ENCODE measurements at regions not wholly inside any gene's neighbourhood (a gene's known extent, or its start where the extent isn't known, plus 50 kb on each side); places are given as distances from the start of the nearest gene placed in this dataset.
"Not testable (repeated sequence)": the region's sequence is repeated elsewhere in the genome, so short reads cannot be mapped to it uniquely, and the experiment has no call there.

- DNase-seq, result no peak
Measured at GRCh38 chr4:66095065-66095464, 424.8 kb upstream of the EPHA5 start.

DNA sequence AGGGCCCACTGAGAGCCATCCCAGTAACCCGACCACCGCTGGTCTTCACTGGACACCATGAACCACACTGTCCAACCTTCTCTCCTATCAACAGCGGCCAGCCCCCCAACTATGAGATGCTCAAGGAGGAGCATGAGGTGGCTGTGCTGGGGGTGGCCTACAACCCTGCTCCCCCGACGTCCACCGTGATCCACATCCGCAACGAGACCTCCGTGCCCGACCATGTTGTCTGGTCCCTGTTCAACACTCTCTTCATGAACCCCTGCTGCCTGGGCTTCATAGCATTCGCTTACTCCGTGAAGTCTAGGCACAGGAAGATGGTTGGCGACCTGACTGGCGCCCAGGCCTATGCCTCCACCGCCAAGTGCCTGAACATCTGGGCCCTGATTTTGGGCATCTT, 423.8 kb upstream of the EPHA5 start:
- no peak for DNase-seq

GRCh38 chr4:66091786-66092185, 421.5 kb upstream of the EPHA5 start:
- no peak for DNase-seq

DNA sequence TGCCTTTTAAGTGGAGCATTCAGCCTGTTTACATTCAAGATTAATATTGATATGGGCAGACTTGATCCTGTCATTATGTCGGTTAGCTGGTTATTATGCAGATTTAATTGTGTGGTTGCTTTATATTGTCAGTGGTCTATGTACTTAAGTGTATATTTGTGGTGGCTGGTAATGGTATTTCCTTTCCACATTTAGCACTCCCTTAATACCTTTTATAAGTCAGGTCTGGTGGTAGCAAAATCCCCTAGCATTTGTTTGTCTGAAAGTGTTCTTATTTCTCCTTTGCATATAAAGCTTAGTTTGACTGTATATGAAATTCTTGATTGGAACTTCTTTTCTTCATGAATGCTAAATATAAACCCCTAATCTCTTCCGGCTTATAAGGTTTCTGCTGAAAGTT, 403.7 kb upstream of the EPHA5 start:
- DNase-seq, result no peak

GRCh38 chr4:66071911-66072310, 401.6 kb upstream of the EPHA5 start:
- no peak for DNase-seq

GRCh38 chr4:66062921-66063320, 392.6 kb upstream of the EPHA5 start:
- DNase-seq, result no peak

GRCh38 chr4:66062044-66062443, 391.8 kb upstream of the EPHA5 start:
- DNase-seq, result no peak

DNA sequence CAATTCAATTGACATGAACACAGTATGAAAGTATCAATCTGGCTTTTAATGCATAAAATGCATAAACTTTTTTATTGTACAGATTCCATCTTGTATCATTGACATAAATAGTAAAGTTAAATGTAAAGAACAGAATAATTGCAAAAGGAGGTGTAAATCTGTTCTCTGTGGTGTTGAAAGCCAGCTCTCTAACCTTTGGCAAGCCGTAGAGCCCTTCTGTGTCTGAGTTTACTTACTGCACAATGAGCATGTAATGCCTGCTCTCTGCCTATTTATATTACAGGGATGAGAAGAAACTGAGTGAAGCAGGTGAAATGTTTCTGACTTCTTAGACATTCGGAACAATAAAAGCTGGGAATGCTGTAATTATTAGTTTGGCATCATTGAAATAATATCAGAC, 389.3 kb upstream of the EPHA5 start:
- DNase-seq, result no peak

DNA sequence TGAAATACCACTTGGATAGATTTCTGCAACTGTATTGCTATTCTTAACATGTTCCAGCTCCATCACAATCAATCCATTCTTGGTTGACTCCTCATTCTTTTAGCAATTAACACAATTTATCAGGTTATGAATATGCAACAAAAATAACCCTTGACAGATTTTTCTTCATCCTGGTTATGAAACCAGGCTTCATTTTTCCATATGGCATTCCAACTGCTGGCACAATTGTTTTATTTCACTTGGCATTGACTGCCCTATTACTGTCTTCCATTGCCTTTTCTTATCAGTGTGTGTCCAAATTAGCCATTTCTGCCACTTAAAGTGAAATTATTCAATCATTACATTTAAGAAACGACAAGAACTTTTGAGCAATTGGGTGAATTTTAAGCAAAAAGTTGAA, 388.8 kb upstream of the EPHA5 start:
- DNase-seq, result no peak

GRCh38 chr4:66055999-66056398, 385.7 kb upstream of the EPHA5 start:
- DNase-seq, result no peak

GRCh38 chr4:66052426-66052825, 382.1 kb upstream of the EPHA5 start:
- DNase-seq, result no peak

DNA sequence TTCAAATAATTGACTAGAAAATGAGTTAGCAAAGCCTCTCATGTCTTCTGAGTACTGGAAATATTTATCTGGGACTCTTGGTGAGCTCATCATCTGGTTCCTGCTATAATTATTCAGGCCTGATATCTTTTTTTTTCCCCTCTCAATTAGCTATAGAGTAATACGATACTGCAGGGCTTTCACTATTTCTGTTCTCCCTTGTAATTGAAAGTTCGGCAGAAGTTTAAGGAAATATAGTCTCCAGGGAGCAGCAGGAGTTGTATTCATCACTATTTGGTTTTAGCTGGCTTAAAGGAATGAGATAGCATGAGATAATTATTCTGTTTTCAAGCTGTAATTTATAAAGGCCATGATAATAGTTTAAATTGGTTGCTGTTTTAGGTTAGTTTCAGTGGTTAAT, 378.6 kb upstream of the EPHA5 start:
- DNase-seq, result no peak

DNA sequence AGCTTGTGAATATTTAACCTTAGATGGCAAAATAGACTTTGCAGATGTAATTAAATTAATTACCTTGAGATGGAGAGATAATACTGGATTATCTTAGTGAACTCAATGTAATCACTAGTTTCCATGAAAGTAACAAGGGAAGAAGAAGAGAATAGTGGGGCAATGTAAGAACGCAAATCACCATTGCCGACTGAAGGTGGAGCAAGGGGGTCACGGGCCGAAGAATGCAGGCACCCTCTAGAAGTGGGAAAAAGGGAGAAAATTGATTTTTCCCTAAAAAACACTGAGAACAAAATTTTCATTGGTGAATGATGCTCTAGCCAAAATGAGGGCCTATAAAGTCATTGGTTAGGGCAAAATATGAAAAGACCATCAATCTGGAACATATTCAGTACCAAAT, 375.6 kb upstream of the EPHA5 start:
- DNase-seq, result no peak

DNA sequence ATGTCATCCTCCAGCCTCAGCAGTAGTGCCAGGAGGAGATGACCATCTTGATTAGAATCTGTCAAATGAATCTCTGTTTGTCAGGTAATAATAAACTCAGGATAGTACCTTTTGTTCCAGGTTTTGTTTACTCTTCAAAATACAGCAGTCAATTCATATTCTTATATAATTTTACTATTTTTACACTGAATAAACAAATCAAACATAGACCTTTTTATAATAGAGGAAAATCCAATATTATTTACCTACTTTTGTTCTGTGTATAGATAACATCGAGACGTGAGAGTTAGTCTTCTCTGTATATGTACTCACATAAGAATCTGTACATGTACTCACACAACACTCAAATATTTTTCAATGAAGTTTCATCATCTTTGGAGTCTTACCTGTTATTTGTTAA, 365.4 kb upstream of the EPHA5 start:
- no peak for DNase-seq

- DNase-seq, result no peak
Measured at GRCh38 chr4:66034671-66035070, 364.4 kb upstream of the EPHA5 start.

DNA sequence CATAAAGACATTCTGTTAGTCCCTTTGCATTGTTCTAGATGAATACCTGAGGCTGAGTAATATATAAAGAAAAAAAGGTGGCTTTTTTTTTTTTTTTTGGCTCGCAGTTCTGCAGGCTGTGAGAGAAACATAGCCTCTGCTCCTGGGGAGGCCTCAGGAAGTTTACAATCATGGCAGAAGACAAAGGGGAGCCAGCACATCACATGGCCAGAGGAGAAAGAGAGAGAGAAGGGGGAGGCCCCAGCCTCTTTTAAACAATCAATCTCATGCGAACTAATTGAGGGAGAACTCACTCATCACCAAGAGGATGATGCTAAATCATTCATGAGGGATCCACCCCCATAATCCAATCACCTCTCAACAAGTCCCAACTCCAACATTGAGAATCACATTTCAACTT, 364.0 kb upstream of the EPHA5 start:
- no peak for DNase-seq

- no peak for DNase-seq
Measured at GRCh38 chr4:66032571-66032970, 362.3 kb upstream of the EPHA5 start.

DNA sequence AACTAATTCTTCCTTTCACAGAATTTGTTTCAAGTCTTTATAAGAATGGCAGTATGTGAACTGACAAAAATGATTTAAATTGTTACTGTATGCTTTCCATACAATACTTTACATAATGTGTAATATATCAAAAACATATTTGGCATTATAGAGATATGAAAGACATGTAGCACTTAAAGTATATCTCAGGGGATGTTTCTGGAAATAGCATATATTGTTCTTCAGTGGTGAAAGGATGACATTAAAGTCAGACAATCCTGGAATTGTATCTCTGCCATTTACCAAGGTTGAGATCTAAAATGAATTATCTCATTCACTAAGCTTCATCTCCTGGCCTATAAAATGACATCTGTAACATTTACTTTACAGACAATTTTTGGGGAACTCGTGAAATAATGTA, 358.4 kb upstream of the EPHA5 start:
- no peak for DNase-seq

- DNase-seq, result no peak
Measured at GRCh38 chr4:66023061-66023460, 352.8 kb upstream of the EPHA5 start.

- no peak for DNase-seq
Measured at GRCh38 chr4:66017671-66018070, 347.4 kb upstream of the EPHA5 start.

DNA sequence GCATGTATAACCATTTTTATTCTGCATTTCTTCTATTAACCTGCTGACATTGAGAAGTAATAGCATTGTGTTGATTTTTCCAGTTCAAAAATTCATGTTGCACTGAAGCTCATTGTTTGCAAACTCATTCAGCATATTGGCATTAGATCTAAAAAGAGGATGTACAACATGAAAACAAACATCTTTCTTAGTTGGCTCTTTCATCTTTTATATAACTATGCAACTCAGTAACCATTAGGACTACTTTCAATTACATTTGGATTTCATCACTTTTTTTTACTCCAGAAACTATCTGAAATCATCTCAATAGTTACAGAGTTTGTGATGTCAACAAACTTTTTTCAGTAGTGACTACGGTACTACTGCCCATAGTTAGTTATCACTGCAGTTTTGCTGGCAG, 346.0 kb upstream of the EPHA5 start:
- no peak for DNase-seq

DNA sequence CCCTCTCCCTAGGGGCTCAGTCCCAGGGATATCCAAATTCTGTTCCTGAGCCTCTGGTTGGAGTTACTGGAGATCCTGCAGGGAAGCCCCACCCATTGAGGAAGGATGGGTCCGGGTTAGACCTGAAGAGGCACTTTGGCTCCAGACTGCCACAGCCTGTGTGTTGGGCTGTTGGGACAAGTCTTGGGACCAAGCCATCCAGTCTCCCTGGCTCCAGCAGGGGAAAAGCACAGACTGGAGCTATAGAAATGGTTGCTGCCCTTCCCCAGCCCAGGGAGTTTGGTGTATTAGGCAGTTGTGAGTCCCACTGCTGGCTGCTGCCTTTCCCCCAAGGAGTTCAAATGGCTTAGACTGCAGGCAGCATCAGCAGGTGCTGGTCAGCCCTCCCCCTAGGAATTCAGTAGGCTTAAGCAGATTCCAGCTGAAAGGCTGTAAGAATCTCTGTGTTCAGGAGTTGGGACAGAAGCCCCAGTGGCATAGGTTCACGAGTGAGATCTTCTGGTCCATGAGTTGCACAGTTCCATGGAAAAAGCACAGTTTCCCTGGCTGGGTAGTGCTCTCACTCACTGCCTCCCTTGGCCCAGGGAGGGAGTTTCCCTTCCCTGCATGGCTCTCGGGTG, 344.0 kb upstream of the EPHA5 start:
- no peak for DNase-seq

DNA sequence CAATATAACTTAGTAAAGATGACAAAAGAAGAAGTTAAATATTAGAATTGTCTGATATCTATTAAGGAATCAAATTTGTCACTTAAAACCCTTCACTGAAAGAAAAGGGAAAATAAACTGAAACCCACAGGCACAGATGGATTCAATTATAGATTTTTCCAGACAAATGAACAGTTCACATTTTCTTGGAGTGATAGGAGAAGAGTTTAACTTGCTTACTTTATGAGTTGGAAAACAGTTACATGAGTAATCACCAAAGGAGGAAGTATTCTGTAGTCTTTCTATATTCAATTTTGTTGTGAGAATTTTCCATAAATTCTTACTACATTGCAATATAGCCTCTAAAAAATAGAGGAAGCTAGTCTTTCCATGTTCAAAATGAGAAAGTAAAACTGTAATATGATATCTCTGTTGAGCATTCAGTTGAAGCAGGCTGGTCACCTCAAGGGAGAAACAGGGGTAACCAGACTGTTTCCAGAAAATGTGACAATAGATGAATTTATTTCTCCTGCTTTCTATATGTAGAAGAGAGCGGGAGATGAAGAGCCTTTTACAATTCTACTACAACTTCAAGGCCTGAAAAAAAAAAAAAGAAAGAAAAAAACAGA, 330.3 kb upstream of the EPHA5 start:
- no peak for DNase-seq

DNA sequence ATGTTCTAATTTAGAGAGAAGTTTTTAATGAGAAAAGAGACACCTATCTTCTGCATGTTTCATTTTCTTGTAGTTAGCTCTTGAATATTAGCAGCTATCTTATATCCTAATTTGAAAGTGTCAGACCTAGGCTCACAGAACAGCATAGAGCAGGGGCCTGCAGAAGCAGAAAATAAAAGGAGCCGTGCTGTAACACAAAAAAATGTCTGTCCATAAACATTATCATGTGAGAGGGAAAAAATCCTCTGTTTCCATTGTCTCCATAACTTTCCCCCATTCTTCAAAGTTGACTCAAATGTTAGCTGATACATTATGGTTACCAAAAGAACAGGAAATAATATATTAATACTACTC, 329.2 kb upstream of the EPHA5 start:
- no peak for DNase-seq

- not testable (repeated sequence) for DNase-seq
Measured at GRCh38 chr4:65998807-65999517, 328.7 kb upstream of the EPHA5 start.
